Tibial artery (tissue), 4 donors: ENCODE measurements at regions not wholly inside any gene's neighbourhood (a gene's known extent, or its start where the extent isn't known, plus 50 kb on each side); places are given as distances from the start of the nearest gene placed in this dataset.

Experiments
- DNase-seq, 2 donors: peaks; one replicate each; pipeline ENCODE4 v3.0.0-alpha.2; 2019
- H3K27ac ChIP-seq, 2 donors: fragments of 200-600 bp; sonication (generic) in 1 of 2; 1 replicate in 1 of 2; 2 replicates in 1 of 2; pipeline ENCODE4 v1.5.1; 2018 to 2019; ENCODE audit warnings: mild to moderate bottlenecking in 1 of 2
- H3K27me3 ChIP-seq, 2 donors: fragments of 200-600 bp; sonication (generic) in 1 of 2; one replicate each; pipeline versions ENCODE4 v1.5.1 to v1.6.0; 2016 to 2019
- H3K36me3 ChIP-seq, 3 donors: fragments of 200-600 bp; sonication (generic) in 2 of 3; one replicate each; pipeline ENCODE4 v1.5.1; 2016 to 2019; ENCODE audit warnings: mild to moderate bottlenecking in 2 of 3
- H3K4me1 ChIP-seq, 4 donors: fragments of 200-600 bp; sonication (generic) in 2 of 4; 1 replicate in 3 of 4; 2 replicates in 1 of 4; pipeline ENCODE4 v1.5.1; 2016 to 2019
- H3K4me3 ChIP-seq, 2 donors: fragments of 200-600 bp; sonication (generic) in 1 of 2; 1 replicate in 1 of 2; 2 replicates in 1 of 2; pipeline ENCODE4 v1.5.1; 2018 to 2019; ENCODE audit warnings: mild to moderate bottlenecking in 2 of 2
- H3K9me3 ChIP-seq, 3 donors: fragments of 200-600 bp; sonication (generic) in 1 of 3; one replicate each; pipeline ENCODE4 v1.5.1; 2016 to 2019
- intact Hi-C: fragments of 100-400 bp; cut with DNase I; formaldehyde crosslinking; loops from one replicate; pipeline ENCODE4 v1.15.0; 2023; ENCODE audit warnings: low total_unique reads
- TF ChIP-seq, protein P1 (sequence below), 2 experiments: fragments of 200-600 bp in 1 of 2; fragments of 450-650 bp in 1 of 2; IDR thresholded peaks; one replicate each; pipeline ENCODE4 v1.5.1; 2017 to 2019; ENCODE audit warnings: antibody characterized with exemption in 2 of 2, mild to moderate bottlenecking in 1 of 2, moderate library complexity in 1 of 2

DNA sequence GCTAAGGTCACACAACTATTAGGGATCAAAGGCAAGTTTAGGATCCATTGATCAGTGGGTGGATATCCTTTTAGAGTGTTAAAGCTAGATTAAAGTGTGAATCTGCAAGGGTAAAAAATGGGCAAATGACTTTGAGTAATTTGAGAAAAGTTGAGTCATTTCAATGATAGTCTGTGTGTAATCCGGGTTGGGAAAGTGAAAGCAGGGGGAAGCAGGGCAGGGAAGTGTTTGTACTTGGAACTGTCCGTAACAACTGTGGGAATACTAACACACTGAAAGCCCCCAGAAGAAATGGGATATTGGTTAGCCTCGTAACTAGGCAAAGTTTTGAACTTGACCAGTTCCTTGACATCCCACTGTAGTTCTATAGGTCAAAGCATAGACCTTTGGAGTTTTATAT is 187.2 kb upstream of the SLITRK3 start:
- Histone ChIP-seq H3K36me3 (no peaks in the 10 kb centered on the region), H3K4me3 (no peak overlapping the region), H3K27me3 (no peaks in the 10 kb centered on the region), H3K9me3 (no peaks in the 10 kb centered on the region), H3K27ac (no peak overlapping the region), H3K4me1 (no peaks in the 10 kb centered on the region)
- TF ChIP-seq, protein P1, sequence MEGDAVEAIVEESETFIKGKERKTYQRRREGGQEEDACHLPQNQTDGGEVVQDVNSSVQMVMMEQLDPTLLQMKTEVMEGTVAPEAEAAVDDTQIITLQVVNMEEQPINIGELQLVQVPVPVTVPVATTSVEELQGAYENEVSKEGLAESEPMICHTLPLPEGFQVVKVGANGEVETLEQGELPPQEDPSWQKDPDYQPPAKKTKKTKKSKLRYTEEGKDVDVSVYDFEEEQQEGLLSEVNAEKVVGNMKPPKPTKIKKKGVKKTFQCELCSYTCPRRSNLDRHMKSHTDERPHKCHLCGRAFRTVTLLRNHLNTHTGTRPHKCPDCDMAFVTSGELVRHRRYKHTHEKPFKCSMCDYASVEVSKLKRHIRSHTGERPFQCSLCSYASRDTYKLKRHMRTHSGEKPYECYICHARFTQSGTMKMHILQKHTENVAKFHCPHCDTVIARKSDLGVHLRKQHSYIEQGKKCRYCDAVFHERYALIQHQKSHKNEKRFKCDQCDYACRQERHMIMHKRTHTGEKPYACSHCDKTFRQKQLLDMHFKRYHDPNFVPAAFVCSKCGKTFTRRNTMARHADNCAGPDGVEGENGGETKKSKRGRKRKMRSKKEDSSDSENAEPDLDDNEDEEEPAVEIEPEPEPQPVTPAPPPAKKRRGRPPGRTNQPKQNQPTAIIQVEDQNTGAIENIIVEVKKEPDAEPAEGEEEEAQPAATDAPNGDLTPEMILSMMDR (IDR thresholded peaks at IDR 0.05), result no peak
- DNase-seq, result no peak
- intact Hi-C loops, result no loop called here

- no peak overlapping the region for H3K27ac ChIP-seq
- H3K4me3 ChIP-seq, result no peak overlapping the region
- intact Hi-C loops, result no loop called here
- no peak for DNase-seq
- no peaks in the 10 kb centered on the region for H3K36me3 ChIP-seq
- H3K4me1 ChIP-seq, result no peaks in the 10 kb centered on the region
- no peaks in the 10 kb centered on the region for H3K27me3 ChIP-seq
- TF ChIP-seq, protein P1 (IDR thresholded peaks at IDR 0.05), result no peak
- H3K9me3 ChIP-seq, result no peaks in the 10 kb centered on the region
These were observed 186.5 kb upstream of the SLITRK3 start for GRCh38 chr3:165382672-165383071.

- Histone ChIP-seq H3K4me3 (no peak overlapping the region), H3K9me3 (no peaks in the 10 kb centered on the region), H3K27ac (no peak overlapping the region), H3K36me3 (no peaks in the 10 kb centered on the region), H3K4me1 (no peaks in the 10 kb centered on the region), H3K27me3 (no peaks in the 10 kb centered on the region)
- intact Hi-C loops, result no loop called here
- TF ChIP-seq, protein P1 (IDR thresholded peaks at IDR 0.05), result no peak
- DNase-seq, result no peak
These were observed 182.6 kb upstream of the SLITRK3 start for GRCh38 chr3:165378761-165379160.

- DNase-seq, result no peak
- Histone ChIP-seq H3K27me3 (no peaks in the 10 kb centered on the region), H3K4me3 (no peak overlapping the region), H3K36me3 (no peaks in the 10 kb centered on the region), H3K27ac (no peak overlapping the region), H3K9me3 (no peaks in the 10 kb centered on the region), H3K4me1 (no peaks in the 10 kb centered on the region)
- intact Hi-C loops, result no loop called here
- TF ChIP-seq, protein P1 (IDR thresholded peaks at IDR 0.05), result no peak
These were observed 162.8 kb upstream of the SLITRK3 start for GRCh38 chr3:165359005-165359404.

- no peaks in the 10 kb centered on the region for H3K36me3 ChIP-seq
- no peaks in the 10 kb centered on the region for H3K9me3 ChIP-seq
- no peak overlapping the region for H3K27ac ChIP-seq
- no peaks in the 10 kb centered on the region for H3K27me3 ChIP-seq
- intact Hi-C loops, result no loop called here
- DNase-seq, result no peak
- TF ChIP-seq, protein P1 (IDR thresholded peaks at IDR 0.05), result no peak
- H3K4me1 ChIP-seq, result no peaks in the 10 kb centered on the region
- no peak overlapping the region for H3K4me3 ChIP-seq
These were observed 159.1 kb upstream of the SLITRK3 start for GRCh38 chr3:165355316-165355715.

GRCh38 chr3:165347526-165347925 is 151.3 kb upstream of the SLITRK3 start:
- H3K9me3 ChIP-seq, result no peaks in the 10 kb centered on the region
- no peaks in the 10 kb centered on the region for H3K36me3 ChIP-seq
- no peaks in the 10 kb centered on the region for H3K27me3 ChIP-seq
- no peak for DNase-seq
- TF ChIP-seq, protein P1 (IDR thresholded peaks at IDR 0.05), result no peak
- intact Hi-C loops, result no loop called here
- no peaks in the 10 kb centered on the region for H3K4me1 ChIP-seq
- H3K27ac ChIP-seq, result no peak overlapping the region
- no peak overlapping the region for H3K4me3 ChIP-seq
